HG02943 (cell line): ENCODE measurements at regions not wholly inside any gene's neighbourhood (a gene's known extent, or its start where the extent isn't known, plus 50 kb on each side); places are given as distances from the start of the nearest gene placed in this dataset.
A peak's percentile ranks its signal among the peaks of the same experiment; 100 is the strongest.

Source experiments
- ATAC-seq: cut with Tn5 transposase; IDR thresholded peaks from one replicate; pipeline ENCODE4 v1.9.1; 2021; ENCODE audit warnings: mild to moderate bottlenecking, low read depth, moderate library complexity; ENCODE audit not compliant: unreplicated experiment

- ATAC-seq: no peak
Measured at GRCh38 chr15:69951898-69952555, 145.7 kb downstream of the TLE3 start.

GRCh38 chr15:69953051-69953450, 144.7 kb downstream of the TLE3 start:
- no peak for ATAC-seq

DNA sequence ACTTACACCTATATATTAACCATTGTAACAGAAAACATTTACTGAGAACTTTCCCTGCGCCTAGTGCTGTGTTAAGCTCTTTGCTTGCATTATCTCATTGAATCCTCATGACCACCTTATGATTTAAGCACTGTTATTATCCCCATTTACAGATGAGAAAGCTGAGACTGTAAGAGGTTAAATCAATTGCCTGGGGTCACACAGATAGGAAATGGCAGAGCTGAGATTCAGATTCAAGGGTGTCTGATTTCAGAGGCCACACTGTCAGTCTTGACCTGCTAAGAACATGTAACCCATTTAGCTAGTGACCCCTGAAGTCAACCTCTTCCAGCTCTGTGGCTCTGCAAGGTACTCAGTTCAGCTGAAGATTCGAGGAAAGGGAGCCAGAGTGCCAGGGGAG, 143.9 kb downstream of the TLE3 start:
- no peak for ATAC-seq

- ATAC-seq: no peak
Measured at GRCh38 chr15:69954666-69955065, 143.1 kb downstream of the TLE3 start.

GRCh38 chr15:69955240-69955894, 142.3 kb downstream of the TLE3 start:
- ATAC-seq: no peak

DNA sequence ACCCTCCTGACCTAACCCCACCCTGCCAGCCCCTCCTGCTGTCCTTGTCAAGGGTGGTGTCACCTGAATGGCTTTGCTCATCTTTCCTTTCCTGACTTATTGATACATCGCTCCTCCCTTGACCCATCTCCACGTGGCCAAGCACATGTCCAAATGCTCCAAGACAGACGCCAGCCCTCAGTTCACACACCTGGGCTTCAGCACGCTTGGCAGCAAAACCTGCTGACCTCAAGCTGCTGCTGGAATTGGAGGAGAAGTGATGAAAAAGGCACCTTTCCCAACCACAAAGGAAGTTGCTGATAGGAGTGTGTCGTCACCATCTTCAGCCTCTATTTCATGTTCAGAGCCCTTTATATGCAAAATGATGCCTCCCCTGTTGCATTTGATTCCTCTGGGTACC, 141.3 kb downstream of the TLE3 start:
- no peak for ATAC-seq

GRCh38 chr15:69957175-69957574, 140.5 kb downstream of the TLE3 start:
- ATAC-seq: no peak

GRCh38 chr15:69958496-69959084, 139.1 kb downstream of the TLE3 start:
- ATAC-seq: no peak

DNA sequence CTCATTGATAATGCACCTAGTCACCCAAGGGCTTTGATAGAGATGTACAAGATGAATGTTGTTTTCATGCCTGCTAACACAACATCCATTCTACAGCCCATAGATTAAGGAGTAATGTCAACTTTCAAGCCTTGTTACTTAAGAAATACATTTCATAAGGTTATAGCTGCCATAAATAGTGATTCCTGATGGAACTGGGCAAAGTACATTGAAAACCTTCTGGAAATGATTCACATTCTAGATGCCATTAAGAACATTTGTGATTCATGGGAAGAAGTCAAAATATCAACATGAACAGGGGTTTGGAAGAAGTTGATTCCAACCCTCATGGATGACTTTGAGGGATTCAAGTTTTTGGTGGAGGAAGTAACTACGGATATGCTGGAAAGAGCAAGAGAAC, 135.2 kb downstream of the TLE3 start:
- no peak for ATAC-seq

GRCh38 chr15:69963385-69963784, 134.3 kb downstream of the TLE3 start:
- no peak for ATAC-seq

- ATAC-seq: no peak
Measured at GRCh38 chr15:69971771-69972170, 125.9 kb downstream of the TLE3 start.

GRCh38 chr15:69972436-69972835, 125.3 kb downstream of the TLE3 start:
- no peak for ATAC-seq

- no peak for ATAC-seq
Measured at GRCh38 chr15:69973102-69973714, 124.5 kb downstream of the TLE3 start.

DNA sequence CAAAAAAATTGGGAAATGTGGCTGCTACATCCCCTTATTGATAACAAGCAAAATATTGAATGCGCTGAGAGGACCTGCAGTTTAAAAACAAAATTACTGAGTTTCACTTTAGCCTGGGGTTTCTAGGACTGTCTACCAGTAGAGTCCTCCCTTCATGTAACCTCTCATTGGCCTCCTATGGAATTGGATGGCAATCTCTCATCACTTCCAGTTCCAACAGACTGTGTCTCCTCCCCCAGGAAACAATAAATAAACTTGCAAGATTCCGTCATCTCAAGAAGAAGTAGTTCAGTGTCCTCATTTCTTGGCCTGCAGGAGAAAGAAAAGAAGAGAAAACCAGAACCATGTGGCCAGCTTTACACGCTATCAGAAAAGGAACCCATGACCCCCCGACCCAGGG, 123.8 kb downstream of the TLE3 start:
- ATAC-seq: no peak

DNA sequence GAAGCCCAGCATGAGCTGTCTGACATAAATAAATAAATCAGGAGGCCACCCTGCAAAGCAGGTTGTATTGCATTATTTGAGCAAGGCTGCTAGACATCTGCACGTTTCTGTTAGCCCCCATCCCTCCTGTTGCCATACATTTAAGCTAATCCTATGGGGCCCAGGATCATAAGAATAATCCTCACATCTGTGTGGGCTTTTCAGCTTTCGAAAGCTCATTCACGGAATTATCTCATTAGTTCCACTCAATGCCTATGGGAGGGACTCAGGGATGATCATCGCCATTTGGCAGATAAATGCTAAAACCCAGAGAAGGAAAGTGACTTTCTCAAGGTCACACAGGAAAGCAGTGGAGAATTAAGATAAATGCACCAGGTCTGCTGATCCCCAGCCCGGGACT, 123.4 kb downstream of the TLE3 start:
- ATAC-seq: no peak

- ATAC-seq: no peak
Measured at GRCh38 chr15:69976366-69976994, 121.2 kb downstream of the TLE3 start.

GRCh38 chr15:69978603-69979002, 119.1 kb downstream of the TLE3 start:
- ATAC-seq: no peak

GRCh38 chr15:69979262-69979661, 118.5 kb downstream of the TLE3 start:
- ATAC-seq: no peak

DNA sequence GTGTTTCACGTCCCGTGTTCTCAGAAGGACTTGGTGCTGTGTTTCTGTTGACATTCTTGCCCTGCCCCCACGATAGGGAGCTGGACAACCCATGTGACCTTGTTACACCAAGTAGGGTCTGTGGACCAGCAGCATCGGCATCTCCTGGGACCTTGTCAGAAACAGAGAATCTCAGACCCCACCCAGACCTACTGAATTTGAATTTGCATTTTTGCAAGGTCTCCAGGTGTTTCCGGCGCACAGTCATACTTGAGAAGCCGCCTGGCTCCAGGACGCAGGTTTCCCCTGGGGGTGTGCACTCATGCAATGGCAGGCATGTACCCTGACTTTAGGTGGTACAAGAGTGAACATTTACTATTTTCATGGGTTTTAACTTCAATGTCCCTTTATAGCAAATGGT, 117.9 kb downstream of the TLE3 start:
- ATAC-seq: peak; percentile 84

GRCh38 chr15:69980341-69981059, 117.2 kb downstream of the TLE3 start:
- ATAC-seq: no peak

GRCh38 chr15:69982037-69982436, 115.7 kb downstream of the TLE3 start:
- no peak for ATAC-seq
